ENCODE measurements at regions not wholly inside any gene's neighbourhood (a gene's known extent, or its start where the extent isn't known, plus 50 kb on each side); places are given as distances from the start of the nearest gene placed in this dataset.

- no peak for TF ChIP-seq REST (IDR thresholded peaks at IDR 0.05)
Observed at GRCh38 chr12:13463189-13463588, 266.7 kb downstream of the EMP1 start (continued).

- CTCF ChIA-PET = no interaction called here
- Histone ChIP-seq H3K4me3 (no peak overlapping the region), H3K9me3 (no peaks in the 10 kb centered on the region), H3K27ac (no peak overlapping the region), H3K4me2 (no peak overlapping the region), H3K4me1 (no peaks in the 10 kb centered on the region)
- no peak for DNase-seq (ENCODE audit: low read depth in 1 of 2, low spot score in 1 of 2)
- WGBS (ENCODE audit: missing lambda C conversion rate) = 64% methylated on average over 3 of the region's 3 CpGs
- TF ChIP-seq HES2 (IDR thresholded peaks at IDR 0.05) (no peak), BHLHE40 (IDR thresholded peaks at IDR 0.05; ENCODE audit: low read depth, low read length) (no peak), CHD4 (IDR thresholded peaks at IDR 0.05; ENCODE audit: borderline replicate concordance) (no peak), HOXA7 (CRISPR knock-in tag; IDR thresholded peaks at IDR 0.05) (no peak), FOSL2 (IDR thresholded peaks at IDR 0.05) (no peak), FOSL2 (CRISPR knock-in tag; IDR thresholded peaks at IDR 0.05) (no peak), JUN (IDR thresholded peaks at IDR 0.05) (no peak), SREBF2 (IDR thresholded peaks at IDR 0.05) (no peak), HEYL (CRISPR knock-in tag; IDR thresholded peaks at IDR 0.05) (no peak), ZFP36 (IDR thresholded peaks at IDR 0.05; ENCODE audit: borderline replicate concordance, partially characterized antibody) (no peak), POLR2A (IDR thresholded peaks at IDR 0.05; ENCODE audit: low read length) (no peak), ELK1 (IDR thresholded peaks at IDR 0.05; ENCODE audit: low read depth, low read length) (no peak)
- TF ChIP-seq, protein P1, sequence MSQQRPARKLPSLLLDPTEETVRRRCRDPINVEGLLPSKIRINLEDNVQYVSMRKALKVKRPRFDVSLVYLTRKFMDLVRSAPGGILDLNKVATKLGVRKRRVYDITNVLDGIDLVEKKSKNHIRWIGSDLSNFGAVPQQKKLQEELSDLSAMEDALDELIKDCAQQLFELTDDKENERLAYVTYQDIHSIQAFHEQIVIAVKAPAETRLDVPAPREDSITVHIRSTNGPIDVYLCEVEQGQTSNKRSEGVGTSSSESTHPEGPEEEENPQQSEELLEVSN (IDR thresholded peaks at IDR 0.05; ENCODE audit: borderline replicate concordance, low read depth) = no peak
- FAIRE-seq = no peak
- ATAC-seq = no peak
- POLR2A ChIA-PET = no interaction called here
Observed at GRCh38 chr12:13462450-13462849, 265.9 kb downstream of the EMP1 start.

- ATAC-seq (no peak), DNase-seq (ENCODE audit: low read depth in 1 of 2, low spot score in 1 of 2) (no peak), FAIRE-seq (no peak)
- H3K9me3 ChIP-seq = no peaks in the 10 kb centered on the region
- TF ChIP-seq FOXS1 (CRISPR knock-in tag; IDR thresholded peaks at IDR 0.05) = no peak
- TF ChIP-seq TFCP2L1 (CRISPR knock-in tag; IDR thresholded peaks at IDR 0.05) = no peak
- TF ChIP-seq CBX8 (IDR thresholded peaks at IDR 0.05) = no peak
- TF ChIP-seq, protein P1 (IDR thresholded peaks at IDR 0.05; ENCODE audit: borderline replicate concordance, low read depth) = no peak
- TF ChIP-seq MAZ (IDR thresholded peaks at IDR 0.05; ENCODE audit: borderline replicate concordance, low read depth, low read length) = no peak
- TF ChIP-seq, protein P2, sequence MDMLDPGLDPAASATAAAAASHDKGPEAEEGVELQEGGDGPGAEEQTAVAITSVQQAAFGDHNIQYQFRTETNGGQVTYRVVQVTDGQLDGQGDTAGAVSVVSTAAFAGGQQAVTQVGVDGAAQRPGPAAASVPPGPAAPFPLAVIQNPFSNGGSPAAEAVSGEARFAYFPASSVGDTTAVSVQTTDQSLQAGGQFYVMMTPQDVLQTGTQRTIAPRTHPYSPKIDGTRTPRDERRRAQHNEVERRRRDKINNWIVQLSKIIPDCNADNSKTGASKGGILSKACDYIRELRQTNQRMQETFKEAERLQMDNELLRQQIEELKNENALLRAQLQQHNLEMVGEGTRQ (IDR thresholded peaks at IDR 0.05) = no peak
- no peak for TF ChIP-seq ZNF302 (CRISPR knock-in tag; IDR thresholded peaks at IDR 0.05)
- TF ChIP-seq HES2 (IDR thresholded peaks at IDR 0.05) = no peak
- no peak for TF ChIP-seq RNF2 (IDR thresholded peaks at IDR 0.05; ENCODE audit: borderline replicate concordance, low read depth)
- no peak for TF ChIP-seq HDAC2 (IDR thresholded peaks at IDR 0.05)
- no peak for TF ChIP-seq JUN (IDR thresholded peaks at IDR 0.05)
- TF ChIP-seq TP53 (CRISPR knock-in tag; IDR thresholded peaks at IDR 0.05) = no peak
- TF ChIP-seq EHMT2 (IDR thresholded peaks at IDR 0.05; ENCODE audit: low read depth) = no peak
- no peak for TF ChIP-seq ZSCAN20 (CRISPR knock-in tag; IDR thresholded peaks at IDR 0.05)
- no peak for TF ChIP-seq ATOH8 (CRISPR knock-in tag; IDR thresholded peaks at IDR 0.05; ENCODE audit: low read depth)
- no peak for TF ChIP-seq HEYL (CRISPR knock-in tag; IDR thresholded peaks at IDR 0.05)
- TF ChIP-seq JUNB (IDR thresholded peaks at IDR 0.05) = no peak
- TF ChIP-seq CBX2 (IDR thresholded peaks at IDR 0.05; ENCODE audit: borderline replicate concordance, low read depth) = no peak
- TF ChIP-seq FOSL2 (IDR thresholded peaks at IDR 0.05) = no peak
- TF ChIP-seq FOSL2 (CRISPR knock-in tag; IDR thresholded peaks at IDR 0.05) = no peak
- CTCF ChIA-PET = no interaction called here
- no peak overlapping the region for H3K27ac ChIP-seq
- H3K4me2 ChIP-seq = no peak overlapping the region
- no peak overlapping the region for H3K4me3 ChIP-seq
- 39% methylated on average over 5 of the region's 5 CpGs for WGBS (ENCODE audit: missing lambda C conversion rate)
- POLR2A ChIA-PET = no interaction called here
- H3K4me1 ChIP-seq = no peaks in the 10 kb centered on the region
Observed at GRCh38 chr12:13455778-13456144, 259.2 kb downstream of the EMP1 start.

Measured in A549 (cell line).